ENCODE measurements at regions not wholly inside any gene's neighbourhood (a gene's known extent, or its start where the extent isn't known, plus 50 kb on each side); places are given as distances from the start of the nearest gene placed in this dataset.

DNA sequence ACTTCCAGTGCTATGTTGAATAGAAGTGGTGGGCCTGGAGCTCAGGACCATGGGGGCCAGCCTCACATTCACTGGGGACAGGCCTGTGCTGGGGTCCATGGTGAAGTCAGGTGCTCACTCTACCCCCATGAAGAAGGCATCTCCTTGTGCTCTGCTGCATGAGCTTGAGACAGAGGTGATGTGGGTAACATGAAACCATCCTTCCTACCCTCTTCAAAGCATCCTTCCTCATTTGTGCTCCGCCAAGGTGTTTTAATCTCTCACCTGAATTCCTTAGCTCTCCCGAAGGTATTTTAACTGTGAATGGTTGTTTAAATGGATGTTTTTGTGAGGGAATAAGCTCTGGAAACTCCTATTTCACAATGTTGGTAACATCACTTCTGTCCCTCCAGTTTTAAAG is 209.6 kb upstream of the PCSK2 start:
- DNase-seq (ENCODE audit: low read depth): no peak

DNA sequence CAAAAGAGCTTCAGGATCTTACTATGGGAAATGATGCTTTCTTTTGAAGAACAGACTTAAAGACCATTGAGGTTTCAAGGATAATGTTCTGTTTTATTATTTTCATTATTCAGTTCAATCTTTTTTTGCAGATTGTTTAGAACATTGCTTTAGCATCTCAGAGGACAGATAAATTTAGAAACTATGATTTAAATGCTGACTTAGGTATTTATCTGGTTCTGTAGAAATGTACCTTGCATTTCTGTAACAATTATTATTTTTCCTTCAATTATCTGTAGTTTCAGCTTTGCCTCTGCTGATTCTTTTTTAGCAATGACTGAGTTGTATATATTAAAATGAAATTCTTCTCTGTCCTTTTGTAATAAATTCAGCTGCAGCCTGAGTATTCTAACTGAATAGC is 205.4 kb upstream of the PCSK2 start:
- no peak for DNase-seq (ENCODE audit: low read depth)

- DNase-seq (ENCODE audit: low read depth): no peak
These were observed 203.8 kb upstream of the PCSK2 start for GRCh38 chr20:17023036-17023435.

DNA sequence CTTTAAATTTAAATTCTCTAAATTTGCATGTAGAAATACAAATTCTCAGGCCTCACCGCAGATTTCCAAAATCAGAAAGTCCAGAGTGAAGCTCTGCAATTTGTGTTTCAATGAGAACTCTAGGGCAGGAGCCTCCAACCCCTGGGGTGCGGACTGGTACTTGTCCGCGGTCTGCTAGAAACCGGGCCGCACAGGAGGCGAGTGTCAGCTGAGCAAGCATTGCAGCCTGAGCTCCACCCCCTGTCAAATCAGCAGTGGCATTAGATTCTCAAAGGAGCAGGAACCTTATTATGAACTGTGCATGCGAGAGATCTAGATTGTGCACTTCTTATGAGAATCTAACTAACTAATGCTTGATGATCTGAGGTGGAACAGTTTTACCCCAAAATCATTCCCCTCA is 203.0 kb upstream of the PCSK2 start:
- no peak for DNase-seq (ENCODE audit: low read depth)

GRCh38 chr20:17024513-17025119 is 202.2 kb upstream of the PCSK2 start:
- peak; percentile 6 for DNase-seq (ENCODE audit: low read depth)

DNA sequence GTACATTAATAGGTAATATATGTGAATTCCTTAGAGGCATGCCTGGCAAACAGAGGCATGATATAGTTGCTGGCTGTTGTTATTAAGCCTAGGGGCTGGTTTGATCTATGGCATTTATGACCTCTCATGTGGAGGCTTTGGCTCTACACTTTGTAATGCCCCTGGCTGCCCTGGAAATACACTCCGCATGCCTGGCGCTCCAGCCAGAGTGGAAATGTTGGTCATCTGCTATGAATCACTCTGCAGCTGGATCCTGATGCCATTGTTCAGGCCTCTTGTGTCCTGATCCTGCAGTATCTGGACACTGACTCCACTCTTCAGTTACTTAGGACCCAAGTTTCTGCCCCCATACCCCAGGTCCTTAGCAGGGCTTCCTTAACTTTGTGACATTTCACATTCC is 200.5 kb upstream of the PCSK2 start:
- DNase-seq (ENCODE audit: low read depth): no peak

- no peak for DNase-seq (ENCODE audit: low read depth)
These were observed 197.1 kb upstream of the PCSK2 start for GRCh38 chr20:17029698-17030097.

DNA sequence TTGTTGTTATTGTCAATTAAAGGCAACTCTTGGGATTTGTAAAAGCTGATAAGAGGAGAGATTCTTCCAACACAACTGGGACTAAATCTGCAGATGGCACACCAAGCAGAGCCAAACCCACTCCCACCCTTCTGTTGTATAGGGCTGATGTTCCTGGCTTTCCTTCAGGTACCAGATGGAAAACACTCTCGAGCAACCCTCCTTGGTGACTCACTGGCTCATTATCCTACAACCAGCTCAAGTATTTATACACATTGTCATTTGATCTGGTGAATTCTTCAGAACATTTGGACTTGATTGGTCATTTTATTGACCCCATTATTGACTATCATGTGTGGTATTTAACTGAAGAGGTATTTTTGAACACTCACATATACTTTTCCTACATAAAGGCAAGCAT is 190.3 kb upstream of the PCSK2 start:
- DNase-seq (ENCODE audit: low read depth): peak; percentile 6

DNA sequence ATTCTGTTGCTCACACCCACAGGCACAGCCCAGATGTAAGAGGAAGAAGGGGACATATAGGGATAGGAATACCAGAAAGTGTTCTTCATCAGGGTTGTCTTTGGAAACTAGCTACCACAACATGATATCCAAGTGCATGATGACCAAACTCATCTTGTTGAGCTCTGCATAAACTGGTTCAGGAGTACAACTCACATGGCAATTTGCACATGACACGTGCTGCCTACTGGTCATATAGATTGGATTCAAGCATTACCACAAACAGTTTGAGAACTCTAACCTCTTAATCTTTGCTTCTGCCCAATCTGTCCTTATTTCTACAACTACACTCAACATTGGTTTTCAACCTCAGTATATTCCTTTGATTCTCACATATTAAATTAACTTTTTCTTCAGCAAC is 184.7 kb upstream of the PCSK2 start:
- no peak for DNase-seq (ENCODE audit: low read depth)

DNA sequence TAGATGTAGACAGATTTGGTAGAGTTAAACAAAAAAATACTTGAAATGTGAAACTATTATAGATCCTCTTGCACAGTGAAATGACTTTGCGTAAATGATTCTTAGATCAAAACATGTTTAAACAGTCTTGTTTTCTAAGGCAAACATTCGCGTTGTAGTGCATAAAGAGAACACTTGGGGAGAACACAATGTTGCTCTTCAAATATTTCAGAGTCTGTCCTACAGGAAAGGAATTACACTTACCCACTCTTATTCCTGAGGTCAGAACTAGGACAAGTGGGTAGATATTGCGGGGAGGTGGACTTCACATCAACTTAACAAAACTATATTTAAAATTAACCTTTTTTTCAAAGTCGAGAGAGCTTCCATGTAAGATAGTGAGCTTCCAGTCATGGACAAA is 183.5 kb upstream of the PCSK2 start:
- DNase-seq (ENCODE audit: low read depth): no peak

GRCh38 chr20:17044891-17045290 is 181.9 kb upstream of the PCSK2 start:
- no peak for DNase-seq (ENCODE audit: low read depth)

- DNase-seq (ENCODE audit: low read depth): peak; percentile 5
These were observed 167.4 kb upstream of the PCSK2 start for GRCh38 chr20:17059465-17059864.

- DNase-seq (ENCODE audit: low read depth): no peak
These were observed 165.1 kb upstream of the PCSK2 start for GRCh38 chr20:17061715-17062114.

DNA sequence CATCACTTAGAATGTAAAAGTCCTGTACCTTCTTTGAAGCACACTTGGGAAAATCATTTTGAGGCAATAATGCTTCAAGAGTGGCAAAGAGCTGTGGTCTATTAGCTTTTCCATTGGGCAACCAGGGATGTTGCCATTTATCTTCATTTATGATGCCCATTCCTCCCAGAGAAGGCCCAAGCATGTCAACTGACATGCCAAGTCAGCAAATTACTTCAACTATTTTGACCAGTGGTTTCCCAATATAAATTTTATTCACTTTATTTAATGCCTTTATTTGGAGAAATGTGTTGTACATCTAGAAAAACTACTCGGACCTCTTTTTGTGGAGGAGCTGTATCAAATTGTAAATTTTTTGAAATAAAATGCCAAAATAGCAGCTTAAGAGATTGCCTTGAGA is 164.1 kb upstream of the PCSK2 start:
- no peak for DNase-seq (ENCODE audit: low read depth)

- DNase-seq (ENCODE audit: low read depth): no peak
These were observed 159.9 kb upstream of the PCSK2 start for GRCh38 chr20:17066902-17067301.

DNA sequence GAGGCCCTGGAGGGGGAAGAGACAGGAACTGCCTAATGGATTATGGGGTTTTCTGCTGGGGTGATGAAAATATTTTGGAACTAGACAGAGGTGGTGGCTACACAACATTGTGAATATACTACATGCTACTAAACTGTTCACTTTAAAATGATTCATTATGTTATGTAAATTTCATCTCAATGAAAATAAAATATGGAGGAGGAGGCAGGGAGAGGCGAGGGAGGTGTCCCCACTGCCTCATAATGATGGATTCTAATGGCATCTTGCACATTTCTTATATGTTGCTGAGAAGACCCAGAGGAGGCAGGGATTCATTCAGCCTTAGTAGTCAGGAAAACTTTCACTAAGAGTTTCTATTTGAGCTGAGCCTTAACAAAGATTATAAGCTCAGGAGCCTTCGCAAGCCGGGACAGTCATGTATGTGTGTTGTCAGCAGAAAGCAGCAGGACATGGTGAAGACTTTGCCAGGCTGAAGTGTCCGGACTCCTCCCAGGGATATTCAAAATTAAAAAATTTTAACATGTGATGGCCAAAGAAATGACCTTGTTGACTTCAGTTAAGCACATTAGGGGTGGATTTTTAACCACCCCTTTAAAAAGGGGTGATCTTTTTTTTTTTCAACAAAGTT is 158.6 kb upstream of the PCSK2 start:
- no peak for DNase-seq (ENCODE audit: low read depth)

- DNase-seq (ENCODE audit: low read depth): no peak
These were observed 149.8 kb upstream of the PCSK2 start for GRCh38 chr20:17077030-17077429.

DNA sequence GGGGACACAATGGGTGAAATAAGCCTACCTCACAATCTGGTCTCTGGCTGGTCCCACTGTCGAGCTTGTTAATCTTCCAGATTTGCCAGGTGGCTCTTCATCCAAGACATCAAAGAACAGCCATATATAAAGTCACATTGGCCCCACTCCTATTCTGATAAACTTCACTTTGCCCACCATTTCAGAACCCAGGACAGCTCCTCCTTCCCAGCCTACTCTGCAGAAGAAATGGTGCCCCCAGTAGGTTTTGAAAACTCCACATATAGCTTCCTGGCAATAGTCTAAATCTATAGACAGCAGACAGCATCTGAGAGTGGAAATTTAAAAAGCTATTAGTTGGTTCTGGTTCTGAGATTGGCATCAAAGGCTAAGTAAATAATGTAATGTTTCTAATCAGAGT is 143.1 kb upstream of the PCSK2 start:
- no peak for DNase-seq (ENCODE audit: low read depth)

- no peak for DNase-seq (ENCODE audit: low read depth)
These were observed 141.9 kb upstream of the PCSK2 start for GRCh38 chr20:17084909-17085308.

GRCh38 chr20:17093782-17094181 is 133.1 kb upstream of the PCSK2 start:
- no peak for DNase-seq (ENCODE audit: low read depth)

GRCh38 chr20:17097603-17098002 is 129.2 kb upstream of the PCSK2 start:
- no peak for DNase-seq (ENCODE audit: low read depth)

DNA sequence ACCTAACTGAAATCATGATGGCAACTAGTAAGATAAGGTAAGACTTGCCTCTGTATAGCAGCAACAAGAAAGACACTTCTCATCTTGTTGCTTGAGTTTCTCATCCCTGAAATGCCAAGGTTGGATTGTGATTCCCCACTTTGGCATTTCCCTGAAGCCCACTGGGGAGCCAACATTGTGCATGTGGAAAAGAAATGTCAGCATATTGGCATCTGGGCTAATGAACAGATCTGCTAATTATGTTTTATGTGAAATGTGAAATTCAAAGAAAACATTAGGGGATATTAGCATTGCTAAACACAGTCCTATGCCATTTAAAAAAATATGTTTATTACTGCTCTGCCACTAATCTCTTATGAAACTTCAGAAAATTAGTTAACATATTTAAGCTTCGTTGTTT is 126.3 kb upstream of the PCSK2 start:
- DNase-seq (ENCODE audit: low read depth): no peak

GRCh38 chr20:17107127-17107526 is 119.7 kb upstream of the PCSK2 start:
- DNase-seq (ENCODE audit: low read depth): no peak

DNA sequence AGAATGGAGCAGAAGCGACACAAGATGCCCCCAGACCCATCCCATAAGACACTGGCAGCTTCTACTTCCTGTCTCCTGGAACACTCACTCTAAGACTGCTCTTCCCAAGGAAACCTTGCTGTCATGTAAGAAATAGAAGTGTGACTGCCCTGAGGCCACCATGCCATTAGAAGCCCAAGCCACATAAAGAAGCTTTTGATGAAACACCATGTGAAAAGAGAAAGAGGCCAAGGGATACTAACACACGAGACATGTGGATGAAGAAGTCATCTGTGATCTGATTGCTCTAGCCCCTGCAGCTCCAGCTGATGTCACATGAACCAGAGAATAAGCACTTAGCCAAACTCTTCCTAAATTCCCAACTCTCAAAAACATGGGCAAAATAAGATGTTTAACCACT is 117.9 kb upstream of the PCSK2 start:
- DNase-seq (ENCODE audit: low read depth): no peak
